Activated naive CD8-positive, alpha-beta T cell treated with anti-CD3 and anti-CD28 coated beads for 36 hours (primary cell): ENCODE measurements at regions not wholly inside any gene's neighbourhood (a gene's known extent, or its start where the extent isn't known, plus 50 kb on each side); places are given as distances from the start of the nearest gene placed in this dataset.

Experiments
- DNase-seq: peaks from one replicate; pipeline ENCODE4 v3.0.0; 2021
- H3K27ac Mint-ChIP-seq: one replicate; pipeline ENCODE4 v1.8.0; 2022; ENCODE audit warnings: mild to moderate bottlenecking, moderate library complexity, mixed read lengths
- H3K27me3 Mint-ChIP-seq: one replicate; pipeline ENCODE4 v1.8.0; 2022; ENCODE audit warnings: mild to moderate bottlenecking, mixed read lengths
- H3K36me3 Mint-ChIP-seq: one replicate; pipeline ENCODE4 v1.8.0; 2021; ENCODE audit warnings: mild to moderate bottlenecking, mixed read lengths
- H3K4me1 Mint-ChIP-seq: one replicate; pipeline ENCODE4 v1.8.0; 2021; ENCODE audit warnings: mixed read lengths
- H3K4me3 Mint-ChIP-seq: one replicate; pipeline ENCODE4 v1.8.0; 2022; ENCODE audit warnings: mild to moderate bottlenecking, moderate library complexity, mixed read lengths
- H3K9me3 Mint-ChIP-seq: one replicate; pipeline ENCODE4 v1.8.0; 2022; ENCODE audit warnings: mixed read lengths

DNA sequence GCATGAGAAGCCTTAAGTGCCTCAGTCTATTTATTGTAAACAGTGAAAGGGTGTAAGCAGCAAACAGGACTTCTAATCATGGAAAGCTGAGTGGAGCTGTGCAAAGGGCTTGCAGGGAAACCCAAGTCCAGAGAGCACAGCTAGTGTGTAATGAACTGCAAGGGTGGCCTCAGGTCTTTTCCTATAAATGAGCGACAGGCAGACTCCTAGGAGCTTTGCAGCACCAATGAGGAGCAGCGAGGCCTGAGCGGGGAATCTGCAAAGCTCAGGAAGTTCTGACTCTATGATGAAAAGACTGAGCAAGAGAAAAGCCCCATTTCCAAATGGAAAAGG lies 250.1 kb upstream of the MAP3K1 start:
- H3K27ac Mint-ChIP-seq, result no peak overlapping the region
- H3K4me3 Mint-ChIP-seq, result no peak overlapping the region
- H3K4me1 Mint-ChIP-seq, result no peaks in the 10 kb centered on the region
- H3K9me3 Mint-ChIP-seq, result no peaks in the 10 kb centered on the region
- no peaks in the 10 kb centered on the region for H3K27me3 Mint-ChIP-seq
- no peak for DNase-seq
- no peaks in the 10 kb centered on the region for H3K36me3 Mint-ChIP-seq

DNA sequence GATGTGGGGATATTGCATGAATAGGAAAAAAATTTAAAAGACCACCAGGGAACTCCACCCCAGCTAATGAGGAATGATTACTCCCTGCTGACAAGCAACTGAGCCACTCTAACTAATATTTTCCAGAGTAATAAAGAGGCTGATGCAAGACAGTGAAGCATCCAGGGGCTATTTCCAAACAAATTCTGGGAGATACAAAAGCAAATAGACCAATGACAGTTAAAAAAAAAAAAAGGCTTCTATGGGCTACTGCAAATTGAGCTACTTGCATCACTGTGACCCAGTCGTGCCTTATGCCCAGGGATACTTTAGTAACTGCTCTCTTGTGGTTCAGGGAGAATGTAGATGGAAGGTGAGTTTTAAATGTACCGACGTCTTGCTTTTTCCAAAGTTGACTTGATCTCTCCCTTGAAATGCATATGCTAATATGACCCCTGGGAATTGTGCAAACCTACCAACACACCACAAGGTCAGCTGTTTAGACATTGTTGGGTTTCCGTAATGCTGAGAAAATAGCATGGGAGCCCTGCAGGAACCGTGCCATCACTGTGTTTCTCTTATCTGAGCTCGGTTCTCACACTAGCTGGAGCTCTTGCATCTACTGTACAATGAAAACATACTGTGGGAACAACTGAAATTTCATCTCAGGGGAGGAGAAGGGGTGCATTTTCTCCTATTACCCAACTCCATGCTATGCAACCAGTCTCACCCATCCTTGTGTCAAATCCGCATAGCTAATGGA lies 250.6 kb upstream of the MAP3K1 start:
- H3K4me1 Mint-ChIP-seq, result no peaks in the 10 kb centered on the region
- no peak overlapping the region for H3K4me3 Mint-ChIP-seq

DNA sequence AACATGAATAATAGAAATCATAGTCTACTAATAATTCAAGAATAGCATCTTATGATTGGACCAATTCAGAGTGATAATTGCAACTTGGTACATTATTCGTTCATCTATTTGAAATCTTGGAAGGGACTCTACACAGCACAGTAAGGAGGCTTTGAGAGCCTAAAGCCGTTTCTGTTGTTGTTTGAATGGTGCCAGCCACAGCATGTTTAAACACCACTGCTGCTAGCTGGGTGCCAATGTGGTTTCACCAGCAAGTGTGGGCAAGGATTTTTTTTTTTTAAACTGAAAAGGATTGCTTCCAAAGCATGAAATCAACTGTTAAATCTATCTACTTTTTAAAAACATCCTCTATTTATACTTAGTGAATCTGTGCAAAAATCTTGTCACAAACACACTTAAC lies 253.9 kb upstream of the MAP3K1 start:
- Mint-ChIP-seq H3K9me3 (no peaks in the 10 kb centered on the region), H3K4me1 (no peaks in the 10 kb centered on the region), H3K27me3 (no peaks in the 10 kb centered on the region), H3K27ac (no peak overlapping the region), H3K36me3 (no peaks in the 10 kb centered on the region), H3K4me3 (no peak overlapping the region)
- no peak for DNase-seq

More for the DNA sequence above, 250.6 kb upstream of the MAP3K1 start:
- no peak for DNase-seq
- Mint-ChIP-seq H3K27me3 (no peaks in the 10 kb centered on the region), H3K27ac (no peak overlapping the region), H3K36me3 (no peaks in the 10 kb centered on the region), H3K9me3 (no peaks in the 10 kb centered on the region)

GRCh38 chr5:56558131-56558745 lies 257.1 kb upstream of the MAP3K1 start:
- H3K36me3 Mint-ChIP-seq, result no peaks in the 10 kb centered on the region
- H3K4me1 Mint-ChIP-seq, result no peaks in the 10 kb centered on the region
- no peak overlapping the region for H3K4me3 Mint-ChIP-seq
- H3K27me3 Mint-ChIP-seq, result no peaks in the 10 kb centered on the region
- no peak for DNase-seq
- H3K27ac Mint-ChIP-seq, result no peak overlapping the region
- no peaks in the 10 kb centered on the region for H3K9me3 Mint-ChIP-seq

DNA sequence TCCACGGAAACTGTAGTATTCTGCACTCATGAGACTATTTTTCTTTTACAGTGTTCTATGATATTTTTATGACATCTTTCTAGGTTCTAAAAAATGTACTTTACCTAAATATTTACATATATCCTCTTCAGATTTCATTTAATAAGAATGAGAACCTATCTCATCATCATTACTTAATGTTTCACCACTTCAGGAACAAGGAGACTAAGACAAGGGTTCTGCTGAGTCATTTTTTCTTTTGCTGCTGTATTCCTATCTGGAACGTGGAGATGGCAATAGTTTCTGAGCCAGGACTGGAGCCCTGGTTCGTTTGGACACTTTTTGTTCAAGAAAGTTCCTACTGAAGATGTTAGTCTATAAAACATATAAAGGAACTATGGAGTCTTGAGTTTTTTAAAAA lies 258.2 kb upstream of the MAP3K1 start:
- Mint-ChIP-seq H3K36me3 (no peaks in the 10 kb centered on the region), H3K27me3 (no peaks in the 10 kb centered on the region), H3K9me3 (no peaks in the 10 kb centered on the region), H3K4me1 (no peaks in the 10 kb centered on the region), H3K27ac (no peak overlapping the region), H3K4me3 (no peak overlapping the region)
- DNase-seq, result no peak

- no peaks in the 10 kb centered on the region for H3K36me3 Mint-ChIP-seq
- no peaks in the 10 kb centered on the region for H3K27me3 Mint-ChIP-seq
- H3K4me1 Mint-ChIP-seq, result no peaks in the 10 kb centered on the region
- H3K27ac Mint-ChIP-seq, result no peak overlapping the region
- H3K4me3 Mint-ChIP-seq, result no peak overlapping the region
- H3K9me3 Mint-ChIP-seq, result peaks cover 1% of the 10 kb centered on the region
- no peak for DNase-seq
Measured at GRCh38 chr5:56552612-56553268, 262.6 kb upstream of the MAP3K1 start.

DNA sequence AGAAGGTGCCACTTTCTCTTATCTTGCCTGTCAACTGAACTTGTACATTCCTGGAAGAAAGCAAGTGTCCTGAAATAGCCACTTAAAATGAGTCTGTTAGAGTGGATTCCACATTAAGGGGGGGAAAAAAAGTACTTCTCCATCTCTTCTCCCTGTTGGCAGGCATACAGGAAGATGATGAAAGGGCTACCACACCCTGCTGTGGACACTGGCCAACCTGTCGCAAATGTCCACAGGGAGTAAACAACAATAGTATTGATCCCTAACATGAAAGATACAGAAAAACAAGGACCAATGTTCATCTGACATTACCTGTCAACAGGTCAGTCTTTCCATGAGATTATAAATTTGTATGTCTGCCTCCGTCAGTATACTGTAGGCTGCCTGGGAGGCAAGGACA lies 265.1 kb upstream of the MAP3K1 start:
- Mint-ChIP-seq H3K4me3 (no peak overlapping the region), H3K4me1 (no peaks in the 10 kb centered on the region)

DNA sequence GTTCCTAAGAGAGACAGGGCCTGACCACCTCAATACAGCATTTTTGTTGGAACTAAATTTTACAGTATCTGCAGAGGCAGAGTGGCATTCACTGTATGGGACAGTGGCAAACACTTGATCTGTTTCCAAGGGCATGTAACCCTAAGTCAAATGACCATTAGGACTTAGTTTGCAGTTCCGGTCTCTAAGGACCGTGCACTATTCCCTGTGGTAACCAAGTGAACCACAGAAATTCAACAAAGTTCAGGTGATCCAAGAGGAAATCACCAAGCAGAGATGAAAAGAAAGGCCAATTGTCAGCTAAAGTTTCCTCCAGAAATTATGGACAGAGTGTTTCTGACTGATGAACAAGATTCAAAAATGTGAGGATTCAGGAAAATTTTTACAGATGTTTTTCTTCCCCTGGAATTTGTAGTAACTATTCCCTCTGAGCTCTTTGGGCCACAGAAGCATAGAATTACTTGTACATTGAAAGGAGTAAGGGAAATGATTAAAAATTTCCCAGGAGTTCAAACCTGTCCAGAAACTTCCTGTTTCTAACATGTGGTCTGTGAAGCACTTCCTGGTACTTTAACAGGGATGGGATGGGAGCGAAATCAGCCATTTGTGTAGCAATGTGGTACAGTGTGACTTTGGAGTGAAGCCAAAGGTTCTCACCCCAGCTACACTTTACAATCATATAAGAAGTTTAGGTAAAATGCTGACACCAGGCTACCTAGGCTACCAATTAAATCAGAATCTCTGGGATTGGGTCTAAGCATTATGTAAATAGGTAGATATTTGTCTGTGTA lies 266.1 kb upstream of the MAP3K1 start:
- H3K27me3 Mint-ChIP-seq, result no peaks in the 10 kb centered on the region
- no peak overlapping the region for H3K27ac Mint-ChIP-seq
- no peak for DNase-seq
- H3K36me3 Mint-ChIP-seq, result no peaks in the 10 kb centered on the region
- H3K4me3 Mint-ChIP-seq, result no peak overlapping the region
- H3K4me1 Mint-ChIP-seq, result no peaks in the 10 kb centered on the region
- peaks cover 1% of the 10 kb centered on the region for H3K9me3 Mint-ChIP-seq

More for the DNA sequence above, 265.1 kb upstream of the MAP3K1 start:
- Mint-ChIP-seq H3K27ac (no peak overlapping the region), H3K9me3 (peaks cover 1% of the 10 kb centered on the region), H3K36me3 (no peaks in the 10 kb centered on the region), H3K27me3 (no peaks in the 10 kb centered on the region)
- DNase-seq, result no peak

GRCh38 chr5:56545016-56545415 lies 270.3 kb upstream of the MAP3K1 start:
- H3K9me3 Mint-ChIP-seq, result no peaks in the 10 kb centered on the region
- peaks cover 6% of the 10 kb centered on the region for H3K4me1 Mint-ChIP-seq
- no peak overlapping the region for H3K27ac Mint-ChIP-seq
- no peaks in the 10 kb centered on the region for H3K36me3 Mint-ChIP-seq
- H3K4me3 Mint-ChIP-seq, result no peak overlapping the region
- no peaks in the 10 kb centered on the region for H3K27me3 Mint-ChIP-seq
- DNase-seq, result no peak

DNA sequence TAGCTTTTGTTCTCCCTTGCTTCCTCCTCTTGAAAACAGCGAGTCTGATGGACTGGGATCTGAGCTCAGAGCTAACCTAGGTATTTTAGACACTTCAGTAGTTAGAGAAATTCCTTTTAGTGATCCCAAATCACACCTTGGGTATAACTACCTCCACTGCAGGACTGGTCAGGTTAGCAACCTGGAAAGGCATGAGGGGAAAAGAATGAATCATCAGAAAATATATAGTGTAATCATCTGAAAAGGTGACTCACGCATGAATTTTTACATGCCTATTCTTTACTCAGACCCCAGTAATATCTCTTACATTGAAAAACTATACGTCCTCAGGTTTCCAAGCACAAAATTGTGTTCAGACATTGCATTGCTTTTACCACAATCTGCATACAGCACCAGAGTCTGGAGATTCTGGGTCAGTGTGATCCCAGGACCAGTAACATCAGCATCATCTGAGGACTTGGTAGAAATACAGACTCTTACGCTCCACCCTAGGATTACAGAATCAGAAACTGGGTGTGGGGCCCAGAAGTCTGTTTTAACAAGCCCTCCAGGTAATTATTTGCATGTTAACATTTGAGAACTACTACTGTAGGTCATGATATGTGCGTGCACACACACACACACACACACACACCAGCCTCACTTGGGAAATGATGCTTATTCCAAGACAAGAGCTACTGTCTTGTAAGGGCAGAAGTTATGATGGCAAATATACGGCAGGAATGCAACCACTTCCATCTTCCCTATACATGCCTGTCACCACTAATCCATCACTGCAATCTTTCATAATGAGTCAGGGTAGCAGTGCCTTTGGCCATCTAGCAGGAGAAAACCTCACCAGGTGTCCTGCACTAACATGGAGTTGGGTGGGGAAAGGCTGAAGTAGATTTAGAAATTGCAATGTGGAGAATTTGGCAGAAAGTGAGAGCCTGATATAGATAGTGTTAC lies 271.6 kb upstream of the MAP3K1 start:
- Mint-ChIP-seq H3K36me3 (no peaks in the 10 kb centered on the region), H3K9me3 (no peaks in the 10 kb centered on the region), H3K27me3 (no peaks in the 10 kb centered on the region), H3K4me1 (peaks cover 6% of the 10 kb centered on the region), H3K27ac (no peak overlapping the region), H3K4me3 (no peak overlapping the region)
- no peak for DNase-seq

- Mint-ChIP-seq H3K9me3 (no peaks in the 10 kb centered on the region), H3K4me3 (no peak overlapping the region), H3K27me3 (no peaks in the 10 kb centered on the region), H3K27ac (no peak overlapping the region), H3K4me1 (peaks cover 6% of the 10 kb centered on the region), H3K36me3 (no peaks in the 10 kb centered on the region)
- DNase-seq, result no peak
Measured at GRCh38 chr5:56540266-56540665, 275.1 kb upstream of the MAP3K1 start.

DNA sequence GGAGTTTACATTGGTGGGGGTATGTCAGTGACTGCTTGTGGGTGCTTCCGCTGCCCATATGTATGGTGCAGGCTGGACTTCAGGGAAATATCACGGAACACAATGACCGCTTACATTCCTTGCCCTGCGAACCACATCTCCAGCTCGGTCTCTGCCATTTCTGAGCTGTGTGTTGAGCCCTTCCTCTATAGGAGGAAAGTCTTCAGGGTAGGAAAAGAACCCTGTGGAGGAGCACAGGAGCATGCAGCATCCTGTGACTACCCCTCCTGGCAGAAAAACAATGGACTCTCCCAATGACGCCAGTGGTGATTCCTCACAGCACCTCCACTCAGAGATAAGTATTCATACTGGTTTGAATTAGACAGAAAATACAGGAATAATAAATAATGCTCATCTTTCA lies 276.8 kb upstream of the MAP3K1 start:
- H3K4me3 Mint-ChIP-seq, result no peak overlapping the region
- H3K9me3 Mint-ChIP-seq, result no peaks in the 10 kb centered on the region
- no peaks in the 10 kb centered on the region for H3K36me3 Mint-ChIP-seq
- no peak for DNase-seq
- H3K27me3 Mint-ChIP-seq, result no peaks in the 10 kb centered on the region
- peaks cover 6% of the 10 kb centered on the region for H3K4me1 Mint-ChIP-seq
- H3K27ac Mint-ChIP-seq, result no peak overlapping the region

- Mint-ChIP-seq H3K4me3 (no peak overlapping the region), H3K4me1 (no peaks in the 10 kb centered on the region), H3K27me3 (no peaks in the 10 kb centered on the region), H3K36me3 (no peaks in the 10 kb centered on the region), H3K27ac (no peak overlapping the region), H3K9me3 (no peaks in the 10 kb centered on the region)
- no peak for DNase-seq
Measured at GRCh38 chr5:56535347-56535746, 280.0 kb upstream of the MAP3K1 start.

DNA sequence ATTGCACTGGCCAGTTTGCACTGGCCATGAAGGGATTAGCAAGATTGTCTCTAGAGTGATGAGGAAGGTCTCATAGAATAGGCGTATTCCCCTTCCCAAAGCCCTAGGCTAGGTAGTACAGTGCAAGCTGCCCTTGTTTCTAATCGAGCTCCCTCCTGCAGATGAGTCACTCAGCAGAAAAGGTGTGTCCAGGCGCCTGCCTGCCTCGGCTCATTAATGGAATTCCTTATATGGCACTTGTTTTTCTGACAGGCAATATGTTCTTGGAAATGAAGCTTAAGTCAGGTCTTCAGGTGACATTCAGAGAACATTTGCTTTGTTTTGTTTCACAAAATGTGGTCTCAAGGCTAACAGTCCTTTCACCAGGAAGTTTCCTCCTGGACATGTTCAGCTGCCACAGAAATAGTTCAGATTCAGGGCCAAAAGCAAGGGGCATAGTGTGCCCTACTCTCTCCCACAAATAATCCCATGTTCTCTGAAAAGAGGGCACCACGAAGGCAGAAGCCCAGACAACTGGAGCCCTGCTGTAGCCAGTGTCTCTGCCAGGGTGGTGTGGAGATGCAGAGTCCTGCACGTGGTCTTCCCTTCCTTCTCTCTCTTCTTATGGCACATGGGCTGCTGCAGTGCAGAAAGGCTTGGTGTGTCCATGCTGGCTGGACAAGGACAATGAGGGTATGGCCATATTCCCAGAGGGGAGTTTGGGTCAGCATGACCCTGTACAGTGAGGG lies 281.1 kb upstream of the MAP3K1 start:
- Mint-ChIP-seq H3K4me1 (no peaks in the 10 kb centered on the region), H3K9me3 (no peaks in the 10 kb centered on the region), H3K36me3 (no peaks in the 10 kb centered on the region), H3K27ac (no peak overlapping the region), H3K4me3 (no peak overlapping the region), H3K27me3 (no peaks in the 10 kb centered on the region)
- no peak for DNase-seq
